GM23248 (cell line): ENCODE measurements at regions not wholly inside any gene's neighbourhood (a gene's known extent, or its start where the extent isn't known, plus 50 kb on each side); places are given as distances from the start of the nearest gene placed in this dataset.

Source experiments
- DNase-seq: peaks from one replicate; pipeline ENCODE4 v3.0.0-alpha.2; 2015
- H2AFZ ChIP-seq: fragments of 200-600 bp; sonication (generic); 2 replicates; pipeline ENCODE4 v1.6.1; 2016; ENCODE audit warnings: antibody characterized with exemption
- H3F3A ChIP-seq: fragments of 200-600 bp; sonication (generic); 2 replicates; pipeline ENCODE4 v1.6.1; 2016; ENCODE audit warnings: mild to moderate bottlenecking, antibody characterized with exemption, mixed run types; ENCODE audit not compliant: insufficient read depth
- H3K27ac ChIP-seq: fragments of 200-600 bp; sonication (generic); 2 replicates; pipeline ENCODE4 v1.5.1; 2016; ENCODE audit warnings: mild to moderate bottlenecking
- H3K27me3 ChIP-seq: fragments of 200-600 bp; sonication (generic); replicated peaks from 2 replicates; pipeline ENCODE4 v1.6.1; 2016; ENCODE audit warnings: mild to moderate bottlenecking; ENCODE audit not compliant: insufficient read depth
- H3K36me3 ChIP-seq: fragments of 200-600 bp; sonication (generic); 2 replicates; pipeline ENCODE4 v1.6.1; 2016; ENCODE audit warnings: low read depth, mild to moderate bottlenecking
- H3K4me1 ChIP-seq: fragments of 200-600 bp; sonication (generic); 2 replicates; pipeline ENCODE4 v1.6.1; 2016; ENCODE audit warnings: mild to moderate bottlenecking; ENCODE audit not compliant: insufficient read depth
- H3K4me2 ChIP-seq: fragments of 200-600 bp; sonication (generic); one replicate; pipeline ENCODE4 v1.6.1; 2016; ENCODE audit warnings: mild to moderate bottlenecking; ENCODE audit not compliant: unreplicated experiment
- H3K4me3 ChIP-seq: fragments of 200-600 bp; sonication (generic); 2 replicates; pipeline ENCODE4 v1.5.1; 2016; ENCODE audit warnings: mild to moderate bottlenecking
- H3K79me2 ChIP-seq: fragments of 200-600 bp; sonication (generic); 2 replicates; pipeline ENCODE4 v1.6.1; 2016; ENCODE audit warnings: mild to moderate bottlenecking; ENCODE audit not compliant: insufficient read depth
- H3K9ac ChIP-seq: fragments of 200-600 bp; sonication (generic); 2 replicates; pipeline ENCODE4 v1.6.1; 2016; ENCODE audit warnings: mild to moderate bottlenecking
- H3K9me2 ChIP-seq: fragments of 200-600 bp; sonication (generic); 2 replicates; pipeline ENCODE4 v1.6.1; 2016; ENCODE audit warnings: mixed run types, mild to moderate bottlenecking, moderate library complexity; ENCODE audit not compliant: insufficient read depth
- H3K9me3 ChIP-seq: fragments of 200-600 bp; sonication (generic); one replicate; pipeline ENCODE4 v1.6.1; 2017; ENCODE audit warnings: low read depth
- H4K20me1 ChIP-seq: fragments of 200-600 bp; sonication (generic); 2 replicates; pipeline ENCODE4 v1.6.0; 2016; ENCODE audit not compliant: insufficient read depth
- EZH2 ChIP-seq: fragments of 200-600 bp; sonication (generic); IDR thresholded peaks from 2 replicates; pipeline ENCODE4 v1.6.1; 2018; ENCODE audit warnings: antibody characterized with exemption, mild to moderate bottlenecking; ENCODE audit not compliant: insufficient read depth, poor library complexity, severe bottlenecking
- EZH2phosphoT487 ChIP-seq: fragments of 200-600 bp; sonication (generic); IDR thresholded peaks from 2 replicates; pipeline ENCODE4 v1.6.1; 2018; ENCODE audit warnings: antibody characterized with exemption, moderate library complexity, mild to moderate bottlenecking, low read depth; ENCODE audit not compliant: insufficient read depth
- WGBS, 2 experiments: methylation state at CpG; one replicate each; pipeline ENCODE4 v1.1.6; 2015 to 2017; ENCODE audit warnings: low lambda C conversion rate in 2 of 2, low coverage in 1 of 2; ENCODE audit errors: missing lambda C conversion rate in 2 of 2; 5-methylcytosine and 5-hydroxymethylcytosine counted together
- in situ Hi-C: fragments of 300-500 bp; cut with MboI; formaldehyde crosslinking; loops from 2 replicates; pipeline ENCODE4 v1.15.0; 2020

GRCh38 chr18:41828137-41828536, 126.9 kb upstream of the PIK3C3 start:
- WGBS, 2 experiments = 24 to 26% methylated on average over 2 of the region's 2 CpGs
- TF ChIP-seq EZH2phosphoT487 (no peak), EZH2 (no peak)
- in situ Hi-C loops = no loop called here

GRCh38 chr18:41820784-41821183, 134.2 kb upstream of the PIK3C3 start:
- TF ChIP-seq EZH2 = no peak
- no peak for TF ChIP-seq EZH2phosphoT487
- Histone ChIP-seq H3K27me3 (peaks cover 30% of the 10 kb centered on the region), H3K9ac (no peak overlapping the region), H3K36me3 (no peaks in the 10 kb centered on the region), H3K9me2 (no peaks in the 10 kb centered on the region), H3K79me2 (no peaks in the 10 kb centered on the region), H4K20me1 (no peaks in the 10 kb centered on the region), H3K27ac (no peak overlapping the region), H3F3A (no peaks in the 10 kb centered on the region), H3K4me3 (no peak overlapping the region), H2AFZ (no peak overlapping the region), H3K4me1 (no peaks in the 10 kb centered on the region), H3K4me2 (no peak overlapping the region), H3K9me3 (no peaks in the 10 kb centered on the region)
- in situ Hi-C loops = no loop called here
- no peak for DNase-seq
- 34 to 39% methylated on average over 3 of the region's 3 CpGs for WGBS, 2 experiments

More at GRCh38 chr18:41828137-41828536, 126.9 kb upstream of the PIK3C3 start:
- Histone ChIP-seq H3K9me2 (no peaks in the 10 kb centered on the region), H3K4me1 (no peaks in the 10 kb centered on the region), H3K79me2 (no peaks in the 10 kb centered on the region), H3K4me3 (no peak overlapping the region), H2AFZ (no peak overlapping the region), H3K9ac (no peak overlapping the region), H3K9me3 (no peaks in the 10 kb centered on the region), H4K20me1 (no peaks in the 10 kb centered on the region), H3K27me3 (peaks cover 13% of the 10 kb centered on the region), H3K27ac (no peak overlapping the region), H3F3A (no peaks in the 10 kb centered on the region), H3K4me2 (no peak overlapping the region), H3K36me3 (no peaks in the 10 kb centered on the region)
- DNase-seq = no peak

GRCh38 chr18:41818381-41819355, 136.4 kb upstream of the PIK3C3 start:
- Histone ChIP-seq H3K9me2 (no peaks in the 10 kb centered on the region), H3K27me3 (peaks cover 36% of the 10 kb centered on the region), H4K20me1 (no peaks in the 10 kb centered on the region), H3F3A (no peaks in the 10 kb centered on the region), H2AFZ (no peak overlapping the region), H3K36me3 (no peaks in the 10 kb centered on the region), H3K79me2 (no peaks in the 10 kb centered on the region), H3K27ac (no peak overlapping the region), H3K4me2 (no peak overlapping the region), H3K4me1 (no peaks in the 10 kb centered on the region), H3K9me3 (no peaks in the 10 kb centered on the region), H3K9ac (no peak overlapping the region), H3K4me3 (no peak overlapping the region)
- in situ Hi-C loops = no loop called here
- no peak for TF ChIP-seq EZH2phosphoT487
- TF ChIP-seq EZH2 = no peak
- WGBS, 2 experiments = 22 to 27% methylated on average over 11 of the region's 11 CpGs
- no peak for DNase-seq

GRCh38 chr18:41814651-41815050, 140.4 kb upstream of the PIK3C3 start:
- in situ Hi-C loops = no loop called here
- Histone ChIP-seq H3K9ac (no peak overlapping the region), H3K27me3 (peaks cover 25% of the 10 kb centered on the region), H3K79me2 (no peaks in the 10 kb centered on the region), H3K4me3 (no peak overlapping the region), H3K9me3 (no peaks in the 10 kb centered on the region), H3K9me2 (no peaks in the 10 kb centered on the region), H3K36me3 (no peaks in the 10 kb centered on the region), H3K4me1 (no peaks in the 10 kb centered on the region), H3K4me2 (no peak overlapping the region), H4K20me1 (no peaks in the 10 kb centered on the region), H2AFZ (no peak overlapping the region), H3K27ac (no peak overlapping the region), H3F3A (no peaks in the 10 kb centered on the region)
- no peak for TF ChIP-seq EZH2phosphoT487
- DNase-seq = no peak
- 36 to 42% methylated on average over 2 of the region's 2 CpGs for WGBS, 2 experiments
